ENCODE measurements at regions not wholly inside any gene's neighbourhood (a gene's known extent, or its start where the extent isn't known, plus 50 kb on each side); places are given as distances from the start of the nearest gene placed in this dataset.

DNA sequence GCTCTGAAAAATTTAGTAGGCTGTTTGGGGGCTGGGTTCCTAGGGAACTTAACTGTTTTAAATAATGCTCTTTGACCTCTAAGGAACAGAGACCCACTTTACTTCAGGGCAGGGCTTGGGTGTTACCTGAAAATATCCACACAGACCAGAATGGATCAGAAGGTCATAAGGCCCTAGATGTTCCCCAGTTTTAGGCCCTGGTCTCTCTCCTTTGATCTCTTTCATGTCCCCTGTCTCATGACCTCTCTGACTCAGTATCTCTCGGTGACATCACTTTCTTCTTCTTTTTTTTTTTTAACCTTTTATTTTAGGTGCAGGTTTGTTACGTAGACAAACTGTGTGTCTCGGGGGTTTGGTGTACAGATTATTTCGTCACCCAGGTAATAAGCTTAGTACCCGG is 272.1 kb upstream of the SGK1 start (continued):
- TF ChIP-seq, protein P1, sequence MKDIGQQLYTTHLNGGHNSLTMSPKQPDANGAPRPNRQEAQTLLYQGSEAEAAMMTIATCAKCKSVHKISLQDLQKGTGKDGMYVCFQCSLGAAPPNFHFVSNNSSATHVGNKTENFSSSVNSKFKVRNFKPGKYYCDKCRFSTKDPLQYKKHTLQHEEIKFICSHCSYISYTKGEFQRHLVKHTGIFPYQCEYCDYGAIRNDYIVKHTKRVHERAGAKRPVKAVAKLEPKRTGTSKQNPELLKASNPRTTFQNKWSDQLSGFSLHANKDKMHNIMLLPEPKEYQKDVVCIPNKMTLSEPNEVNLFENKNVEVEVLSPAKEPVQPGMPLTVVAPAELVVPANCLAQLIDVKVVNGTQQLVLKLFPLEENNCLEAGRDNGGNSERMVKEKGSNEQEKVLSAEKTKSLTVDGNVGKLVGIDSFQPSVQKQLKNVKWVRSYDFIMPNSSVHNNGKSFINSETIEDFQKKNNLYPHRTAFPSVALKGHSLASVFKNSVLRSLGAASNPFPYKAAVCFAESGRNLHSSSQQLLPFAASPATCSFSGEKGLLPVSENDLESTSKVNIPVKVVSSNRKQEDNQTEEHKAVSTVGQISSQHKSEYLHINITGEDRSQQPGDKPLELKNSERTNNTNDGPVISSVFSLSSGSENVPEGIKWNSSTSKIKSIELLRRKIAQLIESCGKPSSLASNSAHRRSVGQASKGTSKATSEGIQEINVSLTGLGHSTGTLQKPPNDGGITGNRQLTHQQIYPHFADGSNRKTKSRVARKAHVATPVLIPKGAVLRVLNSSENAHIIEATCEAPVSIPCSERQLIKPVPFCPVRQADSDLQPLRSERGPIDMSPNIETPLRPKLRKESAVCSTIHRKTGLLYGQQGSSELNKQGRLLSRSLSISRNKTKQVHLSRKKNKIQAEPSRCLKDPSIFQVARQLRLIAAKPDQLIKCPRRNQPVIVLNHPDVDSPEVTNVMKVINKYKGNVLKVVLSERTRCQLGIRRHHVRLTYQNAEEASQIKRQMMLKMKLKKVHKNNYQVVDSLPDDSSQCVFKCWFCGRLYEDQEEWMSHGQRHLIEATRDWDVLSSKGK (CRISPR knock-in tag; IDR thresholded peaks at IDR 0.05): no peak
- TF ChIP-seq GABPA (tag; conservative IDR thresholded peaks at IDR 0.05; ENCODE audit: low read depth) (no peak), STAG1 (CRISPR knock-in tag; IDR thresholded peaks at IDR 0.05; ENCODE audit: borderline replicate concordance) (no peak)

GRCh38 chr6:134589512-134589911 is 271.6 kb upstream of the SGK1 start:
- no peaks in the 10 kb centered on the region for H3K79me2 ChIP-seq (ENCODE audit: control insufficient read depth, insufficient read depth, low read length)
- POLR2A ChIA-PET: no interaction called here
- H3K9ac ChIP-seq (ENCODE audit: insufficient read depth in 1 of 2, low read depth in 2 of 2, low read length in 2 of 2): no peak overlapping the region
- no TSS peak for BruUV-seq (replicated peaks)
- TF ChIP-seq EHMT2 (IDR thresholded peaks at IDR 0.05) (no peak), SRF (CRISPR knock-in tag; IDR thresholded peaks at IDR 0.05) (no peak), SUPT5H (IDR thresholded peaks at IDR 0.05) (no peak)
- TF ChIP-seq, protein P2, sequence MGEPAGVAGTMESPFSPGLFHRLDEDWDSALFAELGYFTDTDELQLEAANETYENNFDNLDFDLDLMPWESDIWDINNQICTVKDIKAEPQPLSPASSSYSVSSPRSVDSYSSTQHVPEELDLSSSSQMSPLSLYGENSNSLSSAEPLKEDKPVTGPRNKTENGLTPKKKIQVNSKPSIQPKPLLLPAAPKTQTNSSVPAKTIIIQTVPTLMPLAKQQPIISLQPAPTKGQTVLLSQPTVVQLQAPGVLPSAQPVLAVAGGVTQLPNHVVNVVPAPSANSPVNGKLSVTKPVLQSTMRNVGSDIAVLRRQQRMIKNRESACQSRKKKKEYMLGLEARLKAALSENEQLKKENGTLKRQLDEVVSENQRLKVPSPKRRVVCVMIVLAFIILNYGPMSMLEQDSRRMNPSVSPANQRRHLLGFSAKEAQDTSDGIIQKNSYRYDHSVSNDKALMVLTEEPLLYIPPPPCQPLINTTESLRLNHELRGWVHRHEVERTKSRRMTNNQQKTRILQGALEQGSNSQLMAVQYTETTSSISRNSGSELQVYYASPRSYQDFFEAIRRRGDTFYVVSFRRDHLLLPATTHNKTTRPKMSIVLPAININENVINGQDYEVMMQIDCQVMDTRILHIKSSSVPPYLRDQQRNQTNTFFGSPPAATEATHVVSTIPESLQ (CRISPR knock-in tag; IDR thresholded peaks at IDR 0.05): no peak
- H3K36me3 ChIP-seq (ENCODE audit: control insufficient read depth, insufficient read depth, low read length): no peaks in the 10 kb centered on the region
- no peak overlapping the region for H3K4me3 ChIP-seq
- H3K4me2 ChIP-seq (ENCODE audit: insufficient read depth, low read length): no peak overlapping the region
- no peaks in the 10 kb centered on the region; the same call in 1 of the 2 replicates for H4K20me1 ChIP-seq (replicated peaks; ENCODE audit: control insufficient read depth, insufficient read depth, low read length)
- ATAC-seq (no peak), FAIRE-seq (no peak), DNase-seq (ENCODE audit: extremely low read depth in 1 of 4, low spot score in 3 of 4) (no peak)
- H3K27ac ChIP-seq (ENCODE audit: extremely low read depth, low read depth, low read length): no peak overlapping the region
- in situ Hi-C loops (cut with MboI): no loop called here
- H2AFZ ChIP-seq (ENCODE audit: low read depth, low read length): peak overlapping the region; percentile 14; the same call in 1 of the 2 replicates
- WGBS (ENCODE audit: insufficient coverage, low coverage, missing lambda C conversion rate): 27% methylated on average over 5 of the region's 5 CpGs
- intact Hi-C loops (cut with micrococcal nuclease): no loop called here
- H3K4me1 ChIP-seq (replicated peaks in 1 of 2; ENCODE audit: control insufficient read depth in 2 of 2, insufficient read depth in 2 of 2, low read length in 2 of 2): peaks cover 0 to 14% of the 10 kb centered on the region in 2 experiments; a peak in 2 of 5 replicates
- H3K27me3 ChIP-seq (ENCODE audit: control insufficient read depth in 2 of 2, insufficient read depth in 2 of 2, low read length in 2 of 2): no peaks in the 10 kb centered on the region
- no peaks in the 10 kb centered on the region for H3K9me1 ChIP-seq (ENCODE audit: control insufficient read depth, insufficient read depth, low read length)
- H3K9me3 ChIP-seq (replicated peaks; ENCODE audit: control insufficient read depth, insufficient read depth, low read depth, low read length): no peaks in the 10 kb centered on the region
- CTCF ChIA-PET (ENCODE audit: low intra/inter-chr PET ratio): no interaction called here
